Colonic mucosa (tissue), 4 donors: ENCODE measurements at regions not wholly inside any gene's neighbourhood (a gene's known extent, or its start where the extent isn't known, plus 50 kb on each side); places are given as distances from the start of the nearest gene placed in this dataset.

Source experiments
- DNase-seq: peaks from one replicate; pipeline ENCODE4 v3.0.0-alpha.2; 2020
- H3K27ac ChIP-seq: fragments of 200-600 bp; one replicate; pipeline ENCODE4 v1.8.0; 2021
- H3K27me3 ChIP-seq: fragments of 200-600 bp; one replicate; pipeline ENCODE4 v1.8.0; 2021
- H3K36me3 ChIP-seq: fragments of 200-600 bp; one replicate; pipeline ENCODE4 v1.8.0; 2021
- H3K4me1 ChIP-seq: fragments of 200-600 bp; one replicate; pipeline ENCODE4 v1.8.0; 2021; ENCODE audit warnings: mild to moderate bottlenecking
- H3K4me3 ChIP-seq: fragments of 200-600 bp; one replicate; pipeline ENCODE4 v1.8.0; 2021
- H3K9ac ChIP-seq, 2 donors: one replicate each; pipeline ENCODE4 v1.7.0; 2013; ENCODE audit warnings: control low read depth in 2 of 2, low read depth in 2 of 2, low read length in 2 of 2
- H3K9me3 ChIP-seq: fragments of 200-600 bp; one replicate; pipeline ENCODE4 v1.8.0; 2021
- intact Hi-C: fragments of 100-400 bp; cut with DNase I; formaldehyde crosslinking; loops from one replicate; pipeline ENCODE4 v1.14.1; 2022
- TF ChIP-seq, protein P1 (sequence below): fragments of 200-600 bp; IDR thresholded peaks from one replicate; pipeline ENCODE4 v1.8.0; 2022; ENCODE audit warnings: antibody characterized with exemption, mild to moderate bottlenecking
- donor health status: healthy.
- donor health status: DM: no; HTN: no; CAD: no.
- donor health status: DM: no; HTN: no; CAD: no.

DNA sequence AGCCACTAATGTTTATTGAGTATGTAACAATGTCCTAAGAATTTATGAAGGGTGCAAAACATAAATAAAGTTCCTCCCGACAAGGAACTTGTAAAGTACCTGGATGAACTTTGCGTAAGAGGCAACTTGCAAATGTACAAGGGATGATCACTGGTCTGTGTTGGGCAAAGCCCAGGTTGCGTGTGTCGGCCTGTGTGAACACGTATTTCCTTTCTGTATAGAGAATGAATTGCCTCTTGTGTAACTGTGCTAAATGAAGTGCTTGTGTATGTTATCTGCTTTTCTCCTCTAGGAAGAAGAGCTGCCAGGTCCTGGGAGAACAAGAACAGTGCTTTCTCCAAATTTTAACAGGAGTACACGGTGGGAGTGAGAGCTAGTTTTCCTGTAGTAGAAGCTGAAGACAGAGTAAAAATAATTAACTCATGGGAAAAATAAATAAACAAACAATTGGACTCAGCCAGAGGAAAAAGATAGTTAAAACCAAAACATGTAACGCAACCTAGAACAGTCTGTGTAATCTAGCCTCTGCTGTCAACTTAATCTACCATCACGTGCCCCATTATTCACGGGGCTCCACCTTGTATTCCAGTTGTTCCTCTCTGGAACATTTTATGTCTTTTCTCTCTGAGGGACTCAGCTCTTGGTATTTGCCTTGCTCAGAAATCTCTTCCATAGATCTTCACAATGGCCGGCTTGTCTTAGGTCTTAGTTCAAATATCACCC lies 83.7 kb upstream of the RASGRP1 start:
- Histone ChIP-seq H3K4me3 (no peak overlapping the region), H3K27ac (no peak overlapping the region), H3K9ac (no peak overlapping the region), H3K36me3 (no peaks in the 10 kb centered on the region), H3K9me3 (no peaks in the 10 kb centered on the region), H3K27me3 (no peaks in the 10 kb centered on the region), H3K4me1 (no peaks in the 10 kb centered on the region)
- no peak for DNase-seq
- intact Hi-C loops, result loop anchor here (5.0 kb wide), 1 partner anchor 86 kb away; the partner anchor contains the start of gene RASGRP1
- TF ChIP-seq, protein P1, sequence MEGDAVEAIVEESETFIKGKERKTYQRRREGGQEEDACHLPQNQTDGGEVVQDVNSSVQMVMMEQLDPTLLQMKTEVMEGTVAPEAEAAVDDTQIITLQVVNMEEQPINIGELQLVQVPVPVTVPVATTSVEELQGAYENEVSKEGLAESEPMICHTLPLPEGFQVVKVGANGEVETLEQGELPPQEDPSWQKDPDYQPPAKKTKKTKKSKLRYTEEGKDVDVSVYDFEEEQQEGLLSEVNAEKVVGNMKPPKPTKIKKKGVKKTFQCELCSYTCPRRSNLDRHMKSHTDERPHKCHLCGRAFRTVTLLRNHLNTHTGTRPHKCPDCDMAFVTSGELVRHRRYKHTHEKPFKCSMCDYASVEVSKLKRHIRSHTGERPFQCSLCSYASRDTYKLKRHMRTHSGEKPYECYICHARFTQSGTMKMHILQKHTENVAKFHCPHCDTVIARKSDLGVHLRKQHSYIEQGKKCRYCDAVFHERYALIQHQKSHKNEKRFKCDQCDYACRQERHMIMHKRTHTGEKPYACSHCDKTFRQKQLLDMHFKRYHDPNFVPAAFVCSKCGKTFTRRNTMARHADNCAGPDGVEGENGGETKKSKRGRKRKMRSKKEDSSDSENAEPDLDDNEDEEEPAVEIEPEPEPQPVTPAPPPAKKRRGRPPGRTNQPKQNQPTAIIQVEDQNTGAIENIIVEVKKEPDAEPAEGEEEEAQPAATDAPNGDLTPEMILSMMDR, result no peak

DNA sequence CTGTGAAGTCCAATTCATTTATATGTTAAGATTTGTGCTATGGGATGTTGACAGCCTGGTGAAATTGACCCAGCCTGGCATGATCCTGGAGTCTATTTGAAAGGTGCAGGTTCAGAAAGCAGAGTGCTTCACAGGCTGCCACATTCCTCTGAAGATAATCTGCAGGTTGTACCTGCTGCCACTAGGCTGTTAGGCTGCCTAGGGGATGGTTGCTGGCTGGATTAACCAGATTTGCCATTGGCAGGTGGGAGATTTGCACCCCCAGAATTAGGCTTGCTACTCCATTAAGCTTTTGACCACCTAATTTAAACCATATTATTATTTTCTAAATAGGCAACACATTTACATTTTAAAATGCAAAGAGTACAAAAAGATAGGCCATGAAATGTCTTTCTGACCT lies 85.8 kb upstream of the RASGRP1 start:
- H3K9me3 ChIP-seq, result no peaks in the 10 kb centered on the region
- no peaks in the 10 kb centered on the region for H3K4me1 ChIP-seq
- TF ChIP-seq, protein P1, result no peak
- H3K36me3 ChIP-seq, result no peaks in the 10 kb centered on the region
- H3K27ac ChIP-seq, result peak overlapping the region; percentile 20
- intact Hi-C loops, result no loop called here
- no peak overlapping the region for H3K9ac ChIP-seq
- H3K4me3 ChIP-seq, result no peak overlapping the region
- no peak for DNase-seq
- H3K27me3 ChIP-seq, result no peaks in the 10 kb centered on the region

DNA sequence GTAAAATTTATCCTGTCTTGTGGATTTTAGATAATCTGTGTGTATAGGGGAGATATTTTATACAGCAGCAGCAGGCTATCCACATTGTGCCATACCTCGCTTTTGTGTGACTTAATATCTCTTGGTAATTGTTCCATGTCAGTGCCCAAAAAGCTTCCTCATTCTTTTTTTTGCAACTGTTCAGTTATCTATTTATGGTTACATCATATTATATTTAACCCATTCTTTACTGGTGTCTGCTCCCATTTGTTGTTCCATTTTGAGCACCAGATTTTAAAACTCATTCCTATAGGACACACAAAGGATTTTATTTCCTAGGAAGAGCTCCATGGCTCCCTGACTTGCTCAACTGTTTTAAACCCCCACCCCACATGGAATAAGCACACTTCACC lies 86.3 kb upstream of the RASGRP1 start:
- TF ChIP-seq, protein P1, result no peak
- Histone ChIP-seq H3K27ac (peak overlapping the region; percentile 20), H3K9me3 (no peaks in the 10 kb centered on the region), H3K27me3 (no peaks in the 10 kb centered on the region), H3K4me1 (no peaks in the 10 kb centered on the region), H3K9ac (no peak overlapping the region), H3K36me3 (no peaks in the 10 kb centered on the region), H3K4me3 (no peak overlapping the region)
- intact Hi-C loops, result no loop called here
- no peak for DNase-seq

DNA sequence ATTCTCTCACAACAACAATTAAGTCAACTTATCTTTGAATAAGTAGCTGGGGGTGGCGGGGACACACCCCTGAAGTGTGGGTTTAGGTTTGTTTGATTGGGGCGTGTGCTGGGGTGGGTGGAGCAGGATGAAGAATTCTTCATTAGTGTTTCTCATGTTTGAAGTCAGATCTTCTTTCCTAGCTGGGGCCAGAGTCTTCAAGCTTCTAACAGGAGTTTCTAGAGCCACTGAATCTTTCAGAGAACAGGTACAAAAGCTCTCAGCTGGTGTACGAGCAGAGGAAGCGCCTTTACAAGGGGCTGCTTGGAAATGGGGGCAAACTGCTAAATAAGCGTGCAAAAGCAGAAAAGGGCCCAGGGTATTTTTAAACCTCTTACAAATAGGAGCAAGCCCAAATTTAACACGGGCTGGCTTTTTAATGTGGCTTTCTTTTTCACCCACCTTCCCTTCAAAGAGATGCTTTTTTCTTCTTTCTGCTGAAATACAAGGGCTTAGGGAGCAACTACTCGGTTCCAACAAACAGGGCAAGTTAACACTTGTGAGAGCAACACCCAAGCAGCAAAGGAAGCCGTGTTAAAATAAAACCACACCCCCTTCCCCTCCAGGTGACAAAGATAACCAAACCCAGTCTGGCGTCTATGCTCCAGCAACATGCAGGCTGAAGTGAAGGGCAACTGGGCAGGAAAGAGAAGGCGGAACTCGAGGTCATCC lies 86.9 kb upstream of the RASGRP1 start:
- Histone ChIP-seq H3K27ac (peak overlapping the region; percentile 20), H3K9me3 (no peaks in the 10 kb centered on the region), H3K9ac (no peak overlapping the region), H3K36me3 (no peaks in the 10 kb centered on the region), H3K4me1 (no peaks in the 10 kb centered on the region), H3K27me3 (no peaks in the 10 kb centered on the region), H3K4me3 (no peak overlapping the region)
- TF ChIP-seq, protein P1, result no peak
- DNase-seq, result no peak
- intact Hi-C loops, result no loop called here

DNA sequence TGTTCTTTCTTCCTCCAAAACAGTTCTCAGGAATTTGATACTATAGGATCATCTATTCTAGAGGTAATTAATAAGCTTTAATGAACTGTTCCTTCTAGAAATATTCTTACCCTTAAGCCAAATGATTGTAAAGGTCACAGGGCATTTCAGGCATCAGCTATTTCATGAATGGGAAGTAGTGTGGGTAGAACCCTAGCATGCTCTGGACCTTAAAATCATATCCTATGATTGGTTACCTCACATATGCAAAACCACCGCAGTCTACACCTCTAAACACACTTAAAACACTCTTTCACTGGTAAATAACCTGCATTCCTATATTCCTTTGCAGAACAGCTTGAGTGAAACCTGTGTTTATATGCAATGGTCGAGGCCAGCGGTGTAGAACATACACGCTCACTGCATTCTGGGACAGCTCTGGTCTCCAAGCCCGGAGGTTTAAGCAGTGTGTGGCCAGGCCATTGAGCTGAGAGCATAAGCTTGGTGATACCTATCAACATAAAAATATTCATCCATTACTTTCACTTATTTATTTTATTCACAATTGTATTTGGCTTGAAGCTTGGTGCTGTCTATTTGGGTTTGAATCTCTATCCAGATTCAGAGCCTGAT lies 87.7 kb upstream of the RASGRP1 start:
- H3K9me3 ChIP-seq, result no peaks in the 10 kb centered on the region
- no peak for DNase-seq
- H3K4me3 ChIP-seq, result no peak overlapping the region
- H3K36me3 ChIP-seq, result no peaks in the 10 kb centered on the region
- no peaks in the 10 kb centered on the region for H3K4me1 ChIP-seq
- intact Hi-C loops, result no loop called here
- H3K27ac ChIP-seq, result no peak overlapping the region
- TF ChIP-seq, protein P1, result no peak
- H3K27me3 ChIP-seq, result no peaks in the 10 kb centered on the region
- H3K9ac ChIP-seq, result no peak overlapping the region
